Activated CD8-positive, alpha-beta memory T cell treated with anti-CD3 and anti-CD28 coated beads, Interleukin-2, amount 10 ng/mL, durations not matched to agents 7 days and 5 days (primary cell): ENCODE measurements at regions not wholly inside any gene's neighbourhood (a gene's known extent, or its start where the extent isn't known, plus 50 kb on each side); places are given as distances from the start of the nearest gene placed in this dataset.

Experiments used
- ATAC-seq: fragments of 150-1000 bp; cut with Tn5 transposase; one replicate; pipeline ENCODE4 v1.10.0; 2021; ENCODE audit warnings: moderate library complexity
- CTCF ChIA-PET: fragments of 350-600 bp; sonication (Branson Sonifier 250); formaldehyde crosslinking; loops from one replicate; lab custom pipeline; 2021; ENCODE audit warnings: antibody characterized with exemption; lab: Charles Lee
- DNase-seq: peaks from one replicate; pipeline ENCODE4 v3.0.0-alpha.2; 2020
- H3K27ac Mint-ChIP-seq: one replicate; pipeline ENCODE4 v1.8.0; 2021; ENCODE audit warnings: mild to moderate bottlenecking, mixed read lengths
- H3K27me3 Mint-ChIP-seq: one replicate; pipeline ENCODE4 v1.8.0; 2021; ENCODE audit warnings: mixed read lengths
- H3K36me3 Mint-ChIP-seq: one replicate; pipeline ENCODE4 v1.8.0; 2021; ENCODE audit warnings: mild to moderate bottlenecking, mixed read lengths
- H3K4me1 Mint-ChIP-seq: one replicate; pipeline ENCODE4 v1.8.0; 2021; ENCODE audit warnings: mixed read lengths
- H3K4me3 Mint-ChIP-seq: one replicate; pipeline ENCODE4 v1.8.0; 2021; ENCODE audit warnings: mild to moderate bottlenecking, moderate library complexity, mixed read lengths
- H3K9me3 Mint-ChIP-seq: one replicate; pipeline ENCODE4 v1.8.0; 2022; ENCODE audit warnings: low read depth, mixed read lengths

GRCh38 chr22:26901198-26901816 is 243.9 kb downstream of the MIAT start:
- no peaks in the 10 kb centered on the region for H3K4me1 Mint-ChIP-seq
- H3K27ac Mint-ChIP-seq: no peak overlapping the region

GRCh38 chr22:26902401-26903029 is 245.1 kb downstream of the MIAT start:
- Mint-ChIP-seq H3K4me1 (no peaks in the 10 kb centered on the region), H3K4me3 (no peak overlapping the region), H3K9me3 (no peaks in the 10 kb centered on the region), H3K27me3 (peaks cover 55% of the 10 kb centered on the region), H3K27ac (no peak overlapping the region), H3K36me3 (no peaks in the 10 kb centered on the region)
- CTCF ChIA-PET: no interaction called here
- DNase-seq: no peak
- ATAC-seq: no peak

More at GRCh38 chr22:26901198-26901816, 243.9 kb downstream of the MIAT start:
- Mint-ChIP-seq H3K36me3 (no peaks in the 10 kb centered on the region), H3K9me3 (no peaks in the 10 kb centered on the region), H3K27me3 (peaks cover 55% of the 10 kb centered on the region), H3K4me3 (no peak overlapping the region)
- ATAC-seq (no peak), DNase-seq (no peak)
- CTCF ChIA-PET: no interaction called here

- H3K27ac Mint-ChIP-seq: no peak overlapping the region
- no peaks in the 10 kb centered on the region for H3K9me3 Mint-ChIP-seq
- CTCF ChIA-PET: no interaction called here
- no peaks in the 10 kb centered on the region for H3K36me3 Mint-ChIP-seq
- H3K27me3 Mint-ChIP-seq: peaks cover 50% of the 10 kb centered on the region
- ATAC-seq: no peak
- H3K4me3 Mint-ChIP-seq: no peak overlapping the region
- H3K4me1 Mint-ChIP-seq: no peaks in the 10 kb centered on the region
- no peak for DNase-seq
These were observed 245.9 kb downstream of the MIAT start for GRCh38 chr22:26903030-26903856.

GRCh38 chr22:26904483-26904882 is 247.1 kb downstream of the MIAT start:
- CTCF ChIA-PET: no interaction called here
- Mint-ChIP-seq H3K36me3 (no peaks in the 10 kb centered on the region), H3K4me1 (no peaks in the 10 kb centered on the region), H3K27me3 (peaks cover 44% of the 10 kb centered on the region), H3K4me3 (no peak overlapping the region), H3K9me3 (no peaks in the 10 kb centered on the region), H3K27ac (no peak overlapping the region)
- ATAC-seq (no peak), DNase-seq (no peak)

DNA sequence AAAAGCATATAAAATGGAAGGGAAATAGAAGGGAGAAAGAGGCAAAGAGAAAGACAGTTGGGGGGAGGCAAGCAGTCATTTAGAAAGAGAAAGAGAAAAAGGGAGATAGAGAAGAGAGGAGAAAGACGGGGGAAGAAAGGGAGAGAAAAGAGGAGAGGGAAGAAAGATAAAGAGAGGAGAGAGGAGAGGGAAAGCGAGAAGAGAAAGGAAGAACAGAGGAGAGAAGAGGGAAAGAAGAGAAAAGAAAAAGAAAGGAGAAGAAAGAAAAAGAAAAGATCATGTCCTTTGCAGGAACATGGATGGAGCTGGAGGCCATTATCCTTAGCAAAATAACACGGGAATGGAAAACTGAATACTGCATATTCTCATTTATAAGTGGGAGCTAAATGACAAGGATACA is 247.7 kb downstream of the MIAT start:
- Mint-ChIP-seq H3K36me3 (no peaks in the 10 kb centered on the region), H3K27ac (no peak overlapping the region)
- CTCF ChIA-PET: no interaction called here

DNA sequence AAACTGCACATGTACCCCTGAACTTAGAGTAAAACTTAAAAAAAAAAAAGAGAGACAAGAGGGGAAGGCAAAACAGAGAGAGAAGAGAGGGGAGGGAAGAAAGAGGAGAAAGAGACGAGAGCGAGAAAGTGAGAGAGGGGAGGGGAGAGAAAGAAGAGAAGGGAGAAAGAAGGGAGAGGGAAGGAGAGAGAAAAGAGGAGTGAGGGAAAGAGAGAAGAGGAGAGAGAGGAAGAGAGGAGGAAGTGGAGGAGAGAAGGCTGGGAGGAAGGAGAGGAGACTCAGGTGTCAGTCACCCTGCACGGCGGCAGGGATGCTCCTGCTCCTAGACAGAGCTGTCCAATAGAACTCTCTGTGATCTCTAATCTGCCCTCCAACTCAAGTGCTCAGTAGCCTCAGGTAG is 248.3 kb downstream of the MIAT start:
- Mint-ChIP-seq H3K4me1 (no peaks in the 10 kb centered on the region), H3K4me3 (no peak overlapping the region), H3K9me3 (no peaks in the 10 kb centered on the region), H3K27ac (no peak overlapping the region), H3K36me3 (no peaks in the 10 kb centered on the region), H3K27me3 (peaks cover 40% of the 10 kb centered on the region)
- CTCF ChIA-PET: interaction anchor here (1.0 kb wide), 1 partner anchor 120 kb away, joined by 3 read pairs; no protein-coding TSS in a partner anchor
- ATAC-seq: no peak
- no peak for DNase-seq

More for the DNA sequence above, 247.7 kb downstream of the MIAT start:
- Mint-ChIP-seq H3K4me3 (no peak overlapping the region), H3K9me3 (no peaks in the 10 kb centered on the region), H3K4me1 (no peaks in the 10 kb centered on the region), H3K27me3 (peaks cover 45% of the 10 kb centered on the region)
- no peak for ATAC-seq
- no peak for DNase-seq

GRCh38 chr22:26906464-26906863 is 249.1 kb downstream of the MIAT start:
- CTCF ChIA-PET: interaction anchor here (1.0 kb wide), 1 partner anchor 121 kb away, joined by 3 read pairs; no protein-coding TSS in a partner anchor
- H3K4me3 Mint-ChIP-seq: no peak overlapping the region
- no peak for DNase-seq
- H3K4me1 Mint-ChIP-seq: no peaks in the 10 kb centered on the region
- no peaks in the 10 kb centered on the region for H3K36me3 Mint-ChIP-seq
- peaks cover 33% of the 10 kb centered on the region for H3K27me3 Mint-ChIP-seq
- no peak overlapping the region for H3K27ac Mint-ChIP-seq
- ATAC-seq: no peak
- H3K9me3 Mint-ChIP-seq: no peaks in the 10 kb centered on the region

- Mint-ChIP-seq H3K4me3 (no peak overlapping the region), H3K27me3 (peaks cover 36% of the 10 kb centered on the region), H3K4me1 (no peaks in the 10 kb centered on the region), H3K9me3 (no peaks in the 10 kb centered on the region), H3K27ac (no peak overlapping the region), H3K36me3 (no peaks in the 10 kb centered on the region)
- CTCF ChIA-PET: no interaction called here
- DNase-seq (no peak), ATAC-seq (no peak)
These were observed 250.0 kb downstream of the MIAT start for GRCh38 chr22:26907366-26907765.

DNA sequence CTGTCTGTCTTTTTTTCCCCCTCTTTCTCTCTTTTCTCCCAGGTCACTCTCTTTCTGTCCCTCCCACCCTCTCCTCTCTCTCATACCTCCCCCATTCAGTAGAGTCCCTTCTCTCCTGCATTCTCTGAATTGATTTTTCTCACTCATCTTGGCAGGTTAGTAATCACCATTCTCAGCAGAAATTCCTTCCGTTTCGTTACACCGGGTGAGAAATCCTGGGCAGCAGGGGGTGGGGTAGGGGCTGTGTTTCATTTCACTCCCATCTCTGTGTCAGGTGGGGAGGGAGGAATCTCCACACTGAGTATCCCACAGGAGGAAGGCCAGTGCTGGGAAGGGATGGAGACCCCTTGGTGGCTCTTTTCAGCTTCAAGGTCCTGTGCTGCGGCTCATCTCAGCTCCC is 253.5 kb downstream of the MIAT start:
- CTCF ChIA-PET: no interaction called here
- no peak for DNase-seq
- no peak overlapping the region for H3K4me3 Mint-ChIP-seq
- no peaks in the 10 kb centered on the region for H3K4me1 Mint-ChIP-seq
- H3K27me3 Mint-ChIP-seq: peaks cover 16% of the 10 kb centered on the region
- H3K9me3 Mint-ChIP-seq: no peaks in the 10 kb centered on the region
- H3K36me3 Mint-ChIP-seq: no peaks in the 10 kb centered on the region
- ATAC-seq: no peak
- H3K27ac Mint-ChIP-seq: no peak overlapping the region

- H3K4me3 Mint-ChIP-seq: no peak overlapping the region
- no peak overlapping the region for H3K27ac Mint-ChIP-seq
- CTCF ChIA-PET: no interaction called here
- H3K9me3 Mint-ChIP-seq: no peaks in the 10 kb centered on the region
- no peak for DNase-seq
- H3K27me3 Mint-ChIP-seq: peaks cover 18% of the 10 kb centered on the region
- no peaks in the 10 kb centered on the region for H3K4me1 Mint-ChIP-seq
- no peaks in the 10 kb centered on the region for H3K36me3 Mint-ChIP-seq
- no peak for ATAC-seq
These were observed 255.4 kb downstream of the MIAT start for GRCh38 chr22:26912655-26913345.

GRCh38 chr22:26914519-26915185 is 257.3 kb downstream of the MIAT start:
- H3K4me1 Mint-ChIP-seq: no peaks in the 10 kb centered on the region
- no peaks in the 10 kb centered on the region for H3K36me3 Mint-ChIP-seq
- no peak overlapping the region for H3K27ac Mint-ChIP-seq
- ATAC-seq (no peak), DNase-seq (no peak)
- CTCF ChIA-PET: no interaction called here
- H3K9me3 Mint-ChIP-seq: no peaks in the 10 kb centered on the region
- peaks cover 18% of the 10 kb centered on the region for H3K27me3 Mint-ChIP-seq
- no peak overlapping the region for H3K4me3 Mint-ChIP-seq

DNA sequence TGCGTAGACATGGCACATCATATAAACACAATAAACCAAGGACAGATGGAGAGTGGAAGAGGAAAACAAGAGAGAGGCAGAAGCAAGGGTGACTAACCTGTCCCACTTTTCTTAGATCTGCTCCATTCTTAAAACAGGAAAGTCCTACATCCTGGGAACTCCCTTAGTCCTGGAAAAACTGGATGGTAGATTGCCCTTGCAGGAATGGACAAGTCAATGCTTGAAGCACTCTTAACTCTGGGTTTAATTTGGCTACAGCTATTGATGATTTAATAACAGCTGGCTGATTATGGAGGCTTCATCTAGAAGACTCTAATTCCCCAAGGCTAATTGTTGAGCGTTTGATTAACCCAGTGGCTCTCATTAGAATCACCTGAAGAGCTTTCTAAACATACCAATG is 258.8 kb downstream of the MIAT start:
- no peak for ATAC-seq

DNA sequence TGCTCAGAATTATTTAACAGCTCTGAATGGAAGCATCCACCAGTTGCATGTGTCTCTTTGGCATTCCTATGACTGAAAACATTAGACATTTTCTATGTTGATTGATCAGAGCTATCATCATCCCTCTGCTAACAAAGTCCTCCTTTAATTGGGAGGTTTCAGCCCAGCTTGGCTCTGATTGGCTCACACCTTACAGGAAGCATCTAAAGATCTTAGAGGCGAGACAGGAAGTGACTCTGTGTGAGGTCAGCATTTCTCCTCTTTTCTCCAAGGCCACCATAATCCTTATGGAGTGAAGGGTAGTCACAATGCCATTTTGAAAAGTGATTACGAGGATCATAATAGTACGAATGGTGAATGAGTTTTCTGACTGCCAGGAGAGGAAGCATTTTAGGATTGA is 260.8 kb downstream of the MIAT start:
- CTCF ChIA-PET: no interaction called here
- no peak for ATAC-seq
- H3K4me3 Mint-ChIP-seq: no peak overlapping the region
- H3K4me1 Mint-ChIP-seq: no peaks in the 10 kb centered on the region
- no peak overlapping the region for H3K27ac Mint-ChIP-seq
- H3K9me3 Mint-ChIP-seq: no peaks in the 10 kb centered on the region
- H3K36me3 Mint-ChIP-seq: no peaks in the 10 kb centered on the region
- H3K27me3 Mint-ChIP-seq: peaks cover 4% of the 10 kb centered on the region
- no peak for DNase-seq

More for the DNA sequence above, 258.8 kb downstream of the MIAT start:
- H3K27me3 Mint-ChIP-seq: peaks cover 17% of the 10 kb centered on the region
- no peak for DNase-seq
- CTCF ChIA-PET: no interaction called here
- H3K4me1 Mint-ChIP-seq: no peaks in the 10 kb centered on the region
- H3K9me3 Mint-ChIP-seq: no peaks in the 10 kb centered on the region
- no peak overlapping the region for H3K27ac Mint-ChIP-seq
- H3K36me3 Mint-ChIP-seq: no peaks in the 10 kb centered on the region
- H3K4me3 Mint-ChIP-seq: no peak overlapping the region
